ENCODE measurements at regions not wholly inside any gene's neighbourhood (a gene's known extent, or its start where the extent isn't known, plus 50 kb on each side); places are given as distances from the start of the nearest gene placed in this dataset.

DNA sequence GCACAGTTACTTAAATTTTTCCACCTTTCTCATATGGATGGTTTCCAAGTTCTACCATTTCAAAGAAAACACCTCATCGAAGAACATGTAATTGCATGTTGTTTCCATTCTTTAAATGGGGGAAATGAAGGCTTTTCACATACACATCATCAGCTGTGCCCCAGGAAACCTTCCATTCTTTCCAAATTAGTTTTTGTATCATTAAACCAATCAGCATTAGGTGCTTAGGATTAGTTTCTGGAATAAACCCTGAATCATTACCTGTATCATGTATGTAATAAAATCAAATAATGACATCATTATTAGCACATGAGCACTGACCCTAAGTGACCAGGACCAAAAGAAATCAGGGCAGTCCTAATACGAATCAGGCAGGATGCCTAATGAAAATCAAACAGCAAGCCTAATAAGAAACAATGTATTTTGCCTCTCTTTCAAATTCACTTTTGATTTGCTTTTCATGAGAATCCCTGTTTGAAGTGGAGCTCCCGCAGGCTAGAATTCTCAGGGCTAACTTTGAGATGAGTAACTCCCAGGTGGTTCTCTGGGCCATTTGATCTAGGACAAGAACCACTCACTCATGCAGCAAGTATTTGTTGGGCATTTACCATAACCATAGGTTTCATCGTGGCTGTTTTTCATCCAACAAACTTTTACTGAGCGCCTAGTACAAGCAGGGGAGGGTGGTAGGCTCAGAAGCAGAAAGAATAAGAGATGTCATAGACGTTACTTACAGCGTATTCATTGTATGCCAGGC, 89.2 kb downstream of the MZT1 start:
- Histone ChIP-seq H2AFZ (ENCODE audit: low read depth, low read length, poor library complexity, severe bottlenecking) (no peak overlapping the region), H3K27me3 (ENCODE audit: insufficient read depth, low read length) (no peaks in the 10 kb centered on the region), H3K9me2 (ENCODE audit: insufficient read depth) (no peaks in the 10 kb centered on the region), H3K4me2 (ENCODE audit: low read length) (no peak overlapping the region), H3K36me3 (ENCODE audit: control insufficient read depth in 1 of 2, insufficient read depth in 2 of 2, low read length in 2 of 2) (no peaks in the 10 kb centered on the region), H3K27ac (ENCODE audit: low read depth, low read length) (no peak overlapping the region), H3K4me3 (replicated peaks in 1 of 2; ENCODE audit: low read depth in 1 of 2, low read length in 2 of 2) (no peak overlapping the region), H3K4me1 (ENCODE audit: control insufficient read depth in 1 of 2, insufficient read depth in 2 of 2, low read length in 2 of 2) (no peaks in the 10 kb centered on the region), H3K9me3 (ENCODE audit: control insufficient read depth in 1 of 2, insufficient read depth in 1 of 2, low read depth in 1 of 2, low read length in 2 of 2) (no peaks in the 10 kb centered on the region), H3K9ac (ENCODE audit: low read length) (no peak overlapping the region), H4K20me1 (ENCODE audit: insufficient read depth) (no peaks in the 10 kb centered on the region), H3K79me2 (ENCODE audit: insufficient read depth, low read length) (no peaks in the 10 kb centered on the region)
- ChIA-PET RAD21 (ENCODE audit: low non-redundant PET in 1 of 2, low total read pairs in 2 of 2, uncharacterized antibody in 2 of 2, unreplicated experiment in 2 of 2) (no interaction called here), POLR2A (no interaction called here), CTCF (no interaction called here)
- ATAC-seq (no peak), DNase-seq (ENCODE audit: low read depth, low spot score) (no peak)
- intact Hi-C loops (cut with micrococcal nuclease), result no loop called here
- no TSS peak for BruUV-seq (replicated peaks)
- TF ChIP-seq ELF1 (IDR thresholded peaks at IDR 0.05; ENCODE audit: borderline replicate concordance, low read depth) (no peak), CBX3 (IDR thresholded peaks at IDR 0.05; ENCODE audit: low read depth) (no peak)

DNA sequence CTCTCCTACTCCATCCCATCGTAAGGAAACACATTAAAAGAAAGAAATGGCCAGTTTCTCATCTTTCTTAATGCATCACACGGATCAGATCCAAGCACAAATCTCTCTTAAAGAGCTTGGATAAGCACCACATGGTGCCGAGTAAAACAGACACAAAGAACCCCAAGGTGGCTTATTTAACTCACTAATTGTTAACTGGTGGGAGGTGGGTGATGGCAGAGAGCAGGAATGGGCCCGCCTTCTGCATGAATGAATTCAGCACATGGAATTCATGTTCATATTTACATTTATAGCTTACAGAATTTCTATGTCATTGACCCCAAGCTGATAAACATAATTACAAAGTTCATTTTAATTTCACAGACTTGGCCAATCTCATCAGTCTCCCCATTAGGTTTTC, 89.9 kb downstream of the MZT1 start:
- DNase-seq (ENCODE audit: low read depth, low spot score) (no peak), ATAC-seq (no peak)
- Histone ChIP-seq H3K4me1 (ENCODE audit: control insufficient read depth in 1 of 2, insufficient read depth in 2 of 2, low read length in 2 of 2) (no peaks in the 10 kb centered on the region), H3K27me3 (ENCODE audit: insufficient read depth, low read length) (no peaks in the 10 kb centered on the region), H3K79me2 (ENCODE audit: insufficient read depth, low read length) (no peaks in the 10 kb centered on the region), H4K20me1 (ENCODE audit: insufficient read depth) (no peaks in the 10 kb centered on the region), H3K36me3 (ENCODE audit: control insufficient read depth in 1 of 2, insufficient read depth in 2 of 2, low read length in 2 of 2) (no peaks in the 10 kb centered on the region), H3K4me3 (replicated peaks in 1 of 2; ENCODE audit: low read depth in 1 of 2, low read length in 2 of 2) (no peak overlapping the region), H3K9ac (ENCODE audit: low read length) (no peak overlapping the region), H3K9me3 (ENCODE audit: control insufficient read depth in 1 of 2, insufficient read depth in 1 of 2, low read depth in 1 of 2, low read length in 2 of 2) (no peaks in the 10 kb centered on the region), H3K4me2 (ENCODE audit: low read length) (no peak overlapping the region), H3K9me2 (ENCODE audit: insufficient read depth) (no peaks in the 10 kb centered on the region), H2AFZ (ENCODE audit: low read depth, low read length, poor library complexity, severe bottlenecking) (no peak overlapping the region), H3K27ac (ENCODE audit: low read depth, low read length) (no peak overlapping the region)
- intact Hi-C loops (cut with micrococcal nuclease), result no loop called here
- POLR2A ChIA-PET, result no interaction called here
- CTCF ChIA-PET, result no interaction called here
- TF ChIP-seq ZNF274 (IDR thresholded peaks at IDR 0.05; ENCODE audit: low read depth, low read length) (no peak), CBX3 (IDR thresholded peaks at IDR 0.05; ENCODE audit: low read depth) (no peak), CEBPB (IDR thresholded peaks at IDR 0.05; ENCODE audit: low read depth) (no peak), YY1 (IDR thresholded peaks at IDR 0.05; ENCODE audit: extremely low read depth, insufficient replicate concordance, low read depth, low read length) (no peak), EGR1 (IDR thresholded peaks at IDR 0.05; ENCODE audit: low read depth) (no peak)
- TF ChIP-seq, protein P1, sequence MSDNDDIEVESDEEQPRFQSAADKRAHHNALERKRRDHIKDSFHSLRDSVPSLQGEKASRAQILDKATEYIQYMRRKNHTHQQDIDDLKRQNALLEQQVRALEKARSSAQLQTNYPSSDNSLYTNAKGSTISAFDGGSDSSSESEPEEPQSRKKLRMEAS (IDR thresholded peaks at IDR 0.05), result no peak
- RAD21 ChIA-PET (ENCODE audit: low non-redundant PET in 1 of 2, low total read pairs in 2 of 2, uncharacterized antibody in 2 of 2, unreplicated experiment in 2 of 2), result no interaction called here
- no TSS peak for BruUV-seq (replicated peaks)
